ENCODE measurements at regions not wholly inside any gene's neighbourhood (a gene's known extent, or its start where the extent isn't known, plus 50 kb on each side); places are given as distances from the start of the nearest gene placed in this dataset.

DNA sequence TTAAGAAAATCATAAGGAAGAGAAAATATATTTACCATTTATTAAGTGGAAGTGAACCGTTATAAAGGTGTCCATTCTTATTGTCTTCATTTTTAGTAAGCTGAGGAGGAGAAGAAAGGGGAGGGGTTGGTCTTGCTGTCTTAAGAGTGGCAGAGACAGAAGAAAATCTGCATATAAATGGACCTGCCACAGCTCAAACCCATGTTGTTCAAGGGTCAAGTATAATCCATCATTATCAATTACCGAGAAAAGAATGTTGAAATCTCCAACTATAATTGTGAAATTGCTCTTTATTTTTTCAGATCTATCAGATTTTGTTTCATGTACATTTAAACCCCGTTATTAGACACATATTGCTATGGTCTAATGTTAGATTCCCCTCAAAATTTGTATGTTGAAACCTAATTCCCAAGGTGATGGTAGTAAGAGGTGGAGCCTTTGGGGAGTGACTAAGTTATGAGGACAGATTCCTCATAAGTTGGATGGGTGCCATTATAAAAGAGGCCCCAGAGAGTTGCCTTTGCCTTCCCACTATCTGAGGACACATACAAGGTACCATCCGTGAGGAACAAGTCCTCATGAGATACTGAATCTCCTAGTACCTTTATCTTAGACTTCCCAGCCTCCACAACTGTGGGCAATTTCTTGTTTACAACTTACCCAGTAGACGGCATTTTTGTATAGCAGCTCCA is 58.5 kb upstream of the SMAD1 start:
- TF ChIP-seq, protein P1, sequence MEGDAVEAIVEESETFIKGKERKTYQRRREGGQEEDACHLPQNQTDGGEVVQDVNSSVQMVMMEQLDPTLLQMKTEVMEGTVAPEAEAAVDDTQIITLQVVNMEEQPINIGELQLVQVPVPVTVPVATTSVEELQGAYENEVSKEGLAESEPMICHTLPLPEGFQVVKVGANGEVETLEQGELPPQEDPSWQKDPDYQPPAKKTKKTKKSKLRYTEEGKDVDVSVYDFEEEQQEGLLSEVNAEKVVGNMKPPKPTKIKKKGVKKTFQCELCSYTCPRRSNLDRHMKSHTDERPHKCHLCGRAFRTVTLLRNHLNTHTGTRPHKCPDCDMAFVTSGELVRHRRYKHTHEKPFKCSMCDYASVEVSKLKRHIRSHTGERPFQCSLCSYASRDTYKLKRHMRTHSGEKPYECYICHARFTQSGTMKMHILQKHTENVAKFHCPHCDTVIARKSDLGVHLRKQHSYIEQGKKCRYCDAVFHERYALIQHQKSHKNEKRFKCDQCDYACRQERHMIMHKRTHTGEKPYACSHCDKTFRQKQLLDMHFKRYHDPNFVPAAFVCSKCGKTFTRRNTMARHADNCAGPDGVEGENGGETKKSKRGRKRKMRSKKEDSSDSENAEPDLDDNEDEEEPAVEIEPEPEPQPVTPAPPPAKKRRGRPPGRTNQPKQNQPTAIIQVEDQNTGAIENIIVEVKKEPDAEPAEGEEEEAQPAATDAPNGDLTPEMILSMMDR (IDR thresholded peaks at IDR 0.05): no peak
- no peak for TF ChIP-seq POLR2A (IDR thresholded peaks at IDR 0.05)

All from body of pancreas (tissue), 4 donors.